ENCODE measurements at regions not wholly inside any gene's neighbourhood (a gene's known extent, or its start where the extent isn't known, plus 50 kb on each side); places are given as distances from the start of the nearest gene placed in this dataset.

GRCh38 chr13:73740666-73741065, 393.5 kb downstream of the KLF12 start:
- TF ChIP-seq CTCF (IDR thresholded peaks at IDR 0.05) (no peak), POLR2AphosphoS5 (IDR thresholded peaks at IDR 0.05; ENCODE audit: low read depth, low read length) (no peak), TCF7L2 (IDR thresholded peaks at IDR 0.05; ENCODE audit: low read depth, low read length) (no peak), SIN3A (IDR thresholded peaks at IDR 0.05; ENCODE audit: borderline replicate concordance, insufficient read depth, low read depth, low read length) (no peak)
